ENCODE measurements at regions not wholly inside any gene's neighbourhood (a gene's known extent, or its start where the extent isn't known, plus 50 kb on each side); places are given as distances from the start of the nearest gene placed in this dataset.
"Not testable (repeated sequence)": the region's sequence is repeated elsewhere in the genome, so short reads cannot be mapped to it uniquely, and the experiment has no call there.

DNA sequence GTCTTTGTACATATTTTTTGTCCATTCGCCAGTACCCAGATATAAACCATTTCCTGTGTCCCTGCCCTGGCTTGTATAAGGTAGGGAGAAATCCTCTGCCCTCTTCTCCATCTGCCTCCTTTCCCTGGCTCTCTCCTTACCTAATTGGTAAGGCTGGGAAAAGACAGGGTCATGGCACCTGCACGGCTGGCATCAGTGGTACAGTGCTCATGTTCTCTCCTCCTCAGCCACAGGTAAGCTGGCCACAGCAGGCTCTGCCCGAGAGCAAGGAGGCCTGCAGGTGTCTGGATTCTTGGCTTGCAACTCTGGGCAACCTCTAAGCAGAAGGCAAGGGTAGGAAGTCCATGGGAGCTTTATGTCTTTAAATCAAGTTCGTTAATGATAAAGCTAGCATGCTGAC is 419.9 kb downstream of the BUD13 start:
- ATAC-seq: no peak

GRCh38 chr11:116348226-116348625 is 424.6 kb downstream of the BUD13 start:
- Mint-ChIP-seq H3K27ac (no peak overlapping the region), H3K36me3 (ENCODE audit: low read depth) (no peaks in the 10 kb centered on the region), H3K4me1 (no peaks in the 10 kb centered on the region), H3K4me3 (no peak overlapping the region), H3K27me3 (no peaks in the 10 kb centered on the region)
- DNase-seq (no peak), ATAC-seq (no peak)
- no peaks in the 10 kb centered on the region for H3K9me3 ChIP-seq (ENCODE audit: control insufficient read depth, low read length, poor library complexity, severe bottlenecking)

More for the DNA sequence above, 419.9 kb downstream of the BUD13 start:
- no peak for DNase-seq
- Mint-ChIP-seq H3K36me3 (ENCODE audit: low read depth) (no peaks in the 10 kb centered on the region), H3K27me3 (peaks cover 16% of the 10 kb centered on the region), H3K4me3 (no peak overlapping the region), H3K4me1 (no peaks in the 10 kb centered on the region), H3K27ac (no peak overlapping the region)
- H3K9me3 ChIP-seq (ENCODE audit: control insufficient read depth, low read length, poor library complexity, severe bottlenecking): no peaks in the 10 kb centered on the region

- Mint-ChIP-seq H3K4me3 (no peak overlapping the region), H3K27me3 (no peaks in the 10 kb centered on the region), H3K36me3 (ENCODE audit: low read depth) (no peaks in the 10 kb centered on the region), H3K4me1 (no peaks in the 10 kb centered on the region), H3K27ac (no peak overlapping the region)
- no peak for DNase-seq
- H3K9me3 ChIP-seq (ENCODE audit: control insufficient read depth, low read length, poor library complexity, severe bottlenecking): no peaks in the 10 kb centered on the region
- no peak for ATAC-seq
Measured at GRCh38 chr11:116345575-116345974, 427.2 kb downstream of the BUD13 start.

- no peaks in the 10 kb centered on the region for H3K4me1 Mint-ChIP-seq
- DNase-seq (no peak), ATAC-seq (no peak)
- H3K36me3 Mint-ChIP-seq (ENCODE audit: low read depth): no peaks in the 10 kb centered on the region
- no peak overlapping the region for H3K27ac Mint-ChIP-seq
- H3K4me3 Mint-ChIP-seq: no peak overlapping the region
- H3K9me3 ChIP-seq (ENCODE audit: control insufficient read depth, low read length, poor library complexity, severe bottlenecking): no peaks in the 10 kb centered on the region
- no peaks in the 10 kb centered on the region for H3K27me3 Mint-ChIP-seq
Measured at GRCh38 chr11:116344601-116345000, 428.2 kb downstream of the BUD13 start.

- no peaks in the 10 kb centered on the region for H3K9me3 ChIP-seq (ENCODE audit: control insufficient read depth, low read length, poor library complexity, severe bottlenecking)
- Mint-ChIP-seq H3K4me1 (no peaks in the 10 kb centered on the region), H3K27ac (no peak overlapping the region), H3K4me3 (no peak overlapping the region), H3K27me3 (no peaks in the 10 kb centered on the region), H3K36me3 (ENCODE audit: low read depth) (no peaks in the 10 kb centered on the region)
- no peak for DNase-seq
- ATAC-seq: no peak
Measured at GRCh38 chr11:116343270-116343669, 429.5 kb downstream of the BUD13 start.

GRCh38 chr11:116342148-116342547 is 430.6 kb downstream of the BUD13 start:
- H3K9me3 ChIP-seq (ENCODE audit: control insufficient read depth, low read length, poor library complexity, severe bottlenecking): no peaks in the 10 kb centered on the region
- Mint-ChIP-seq H3K27ac (no peak overlapping the region), H3K27me3 (no peaks in the 10 kb centered on the region), H3K36me3 (ENCODE audit: low read depth) (no peaks in the 10 kb centered on the region), H3K4me1 (no peaks in the 10 kb centered on the region), H3K4me3 (no peak overlapping the region)
- no peak for ATAC-seq
- DNase-seq: no peak

DNA sequence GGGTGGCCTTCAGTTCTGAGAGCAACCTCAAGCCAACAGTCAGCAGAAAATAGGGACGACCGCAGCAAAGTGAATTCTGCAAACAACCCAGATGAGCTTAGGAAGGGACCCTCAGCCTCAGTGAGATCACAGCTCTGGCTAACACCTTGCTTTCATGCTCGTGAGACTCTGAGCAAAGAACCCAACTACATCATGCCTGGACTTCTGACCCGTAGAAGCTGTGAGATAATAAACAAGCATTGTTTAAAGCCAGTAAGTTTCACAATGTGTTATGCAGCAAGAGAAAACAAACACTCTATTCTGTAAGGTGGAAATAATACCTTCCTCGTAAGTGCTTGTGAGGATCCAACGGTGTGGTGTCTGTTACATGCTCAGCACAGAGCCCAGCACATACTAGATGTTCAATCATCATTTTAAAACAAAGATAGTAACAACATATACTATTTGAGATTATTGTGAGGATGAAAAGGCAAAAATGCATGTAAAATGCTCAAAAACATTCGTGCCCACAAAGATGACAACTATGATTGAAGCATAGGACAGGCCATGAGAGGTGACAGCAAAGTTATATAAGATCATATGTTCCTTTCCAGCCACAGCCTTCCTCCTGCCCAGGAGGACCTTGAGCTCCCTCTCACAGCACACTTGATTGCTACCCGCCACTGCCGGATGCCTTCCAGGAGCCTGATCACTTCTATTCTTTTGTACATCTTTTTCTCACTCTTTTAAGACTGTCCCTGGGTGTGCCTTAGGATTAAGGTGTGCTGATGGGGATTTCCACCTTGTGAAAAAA is 433.3 kb downstream of the BUD13 start:
- Mint-ChIP-seq H3K27me3 (no peaks in the 10 kb centered on the region), H3K27ac (no peak overlapping the region), H3K4me1 (no peaks in the 10 kb centered on the region), H3K36me3 (ENCODE audit: low read depth) (no peaks in the 10 kb centered on the region), H3K4me3 (no peak overlapping the region)
- DNase-seq (no peak), ATAC-seq (no peak)
- no peaks in the 10 kb centered on the region for H3K9me3 ChIP-seq (ENCODE audit: control insufficient read depth, low read length, poor library complexity, severe bottlenecking)

- H3K4me1 Mint-ChIP-seq; H3K27ac Mint-ChIP-seq; ATAC-seq; H3K27me3 Mint-ChIP-seq; H3K36me3 Mint-ChIP-seq (ENCODE audit: low read depth); H3K9me3 ChIP-seq (ENCODE audit: control insufficient read depth, low read length, poor library complexity, severe bottlenecking); H3K4me3 Mint-ChIP-seq; DNase-seq: not testable (repeated sequence)
Measured at GRCh38 chr11:116338500-116338899, 434.3 kb downstream of the BUD13 start.

GRCh38 chr11:116336540-116336939 is 436.2 kb downstream of the BUD13 start:
- ATAC-seq: no peak
- H3K4me1 Mint-ChIP-seq: no peaks in the 10 kb centered on the region

DNA sequence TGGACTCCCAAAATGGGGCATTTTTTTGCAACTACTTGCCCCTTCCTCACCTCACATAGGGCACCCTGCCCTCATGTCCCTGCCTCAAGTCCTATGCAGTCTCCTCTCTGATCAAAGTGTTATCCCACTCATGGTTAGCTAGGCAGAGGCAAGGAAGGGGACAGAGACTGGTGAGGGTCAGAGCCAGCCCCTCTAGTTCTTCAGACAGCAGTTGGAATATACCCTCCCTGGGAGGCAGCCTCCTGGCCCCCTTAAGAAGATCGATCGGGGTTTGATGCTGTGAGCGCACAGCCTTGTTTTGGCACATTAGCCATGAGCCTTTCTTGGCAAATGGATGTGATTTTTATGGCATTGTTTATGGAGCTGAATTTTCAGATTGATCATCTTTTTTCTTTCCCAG is 436.9 kb downstream of the BUD13 start:
- DNase-seq (no peak), ATAC-seq (no peak)
- Mint-ChIP-seq H3K4me3 (no peak overlapping the region), H3K27ac (no peak overlapping the region), H3K4me1 (no peaks in the 10 kb centered on the region), H3K36me3 (ENCODE audit: low read depth) (no peaks in the 10 kb centered on the region), H3K27me3 (peaks cover 5% of the 10 kb centered on the region)
- H3K9me3 ChIP-seq (ENCODE audit: control insufficient read depth, low read length, poor library complexity, severe bottlenecking): no peaks in the 10 kb centered on the region

More at GRCh38 chr11:116336540-116336939, 436.2 kb downstream of the BUD13 start:
- no peaks in the 10 kb centered on the region for H3K9me3 ChIP-seq (ENCODE audit: control insufficient read depth, low read length, poor library complexity, severe bottlenecking)
- no peak for DNase-seq
- no peaks in the 10 kb centered on the region for H3K36me3 Mint-ChIP-seq (ENCODE audit: low read depth)
- H3K27ac Mint-ChIP-seq: no peak overlapping the region
- no peak overlapping the region for H3K4me3 Mint-ChIP-seq
- peaks cover 5% of the 10 kb centered on the region for H3K27me3 Mint-ChIP-seq

DNA sequence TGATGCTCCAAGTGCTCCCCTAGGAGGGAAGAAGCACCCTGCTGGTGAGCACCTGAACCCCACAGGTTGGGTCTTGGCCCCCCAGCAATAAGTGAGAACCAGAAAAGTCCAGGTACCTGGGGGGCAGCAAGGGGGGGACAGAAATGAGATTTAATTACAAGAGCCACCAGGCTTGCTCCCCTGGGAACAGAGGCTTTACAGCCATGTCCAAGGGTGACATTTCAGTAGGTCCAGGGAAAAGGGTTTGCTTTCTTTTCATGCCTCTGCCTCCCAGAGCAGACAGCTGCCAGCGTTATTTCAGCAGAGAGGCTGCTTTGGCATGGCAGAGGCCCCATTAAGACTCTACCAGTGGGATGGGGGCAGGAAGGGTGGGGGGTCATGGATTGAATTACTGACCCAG is 437.7 kb downstream of the BUD13 start:
- H3K9me3 ChIP-seq (ENCODE audit: control insufficient read depth, low read length, poor library complexity, severe bottlenecking): no peaks in the 10 kb centered on the region
- Mint-ChIP-seq H3K36me3 (ENCODE audit: low read depth) (no peaks in the 10 kb centered on the region), H3K4me3 (no peak overlapping the region), H3K27ac (no peak overlapping the region), H3K27me3 (peaks cover 5% of the 10 kb centered on the region), H3K4me1 (no peaks in the 10 kb centered on the region)
- no peak for DNase-seq
- ATAC-seq: no peak

- DNase-seq (no peak), ATAC-seq (no peak)
- Mint-ChIP-seq H3K4me3 (no peak overlapping the region), H3K27me3 (peaks cover 5% of the 10 kb centered on the region), H3K4me1 (no peaks in the 10 kb centered on the region), H3K36me3 (ENCODE audit: low read depth) (no peaks in the 10 kb centered on the region), H3K27ac (no peak overlapping the region)
- no peaks in the 10 kb centered on the region for H3K9me3 ChIP-seq (ENCODE audit: control insufficient read depth, low read length, poor library complexity, severe bottlenecking)
Measured at GRCh38 chr11:116334596-116334995, 438.2 kb downstream of the BUD13 start.

DNA sequence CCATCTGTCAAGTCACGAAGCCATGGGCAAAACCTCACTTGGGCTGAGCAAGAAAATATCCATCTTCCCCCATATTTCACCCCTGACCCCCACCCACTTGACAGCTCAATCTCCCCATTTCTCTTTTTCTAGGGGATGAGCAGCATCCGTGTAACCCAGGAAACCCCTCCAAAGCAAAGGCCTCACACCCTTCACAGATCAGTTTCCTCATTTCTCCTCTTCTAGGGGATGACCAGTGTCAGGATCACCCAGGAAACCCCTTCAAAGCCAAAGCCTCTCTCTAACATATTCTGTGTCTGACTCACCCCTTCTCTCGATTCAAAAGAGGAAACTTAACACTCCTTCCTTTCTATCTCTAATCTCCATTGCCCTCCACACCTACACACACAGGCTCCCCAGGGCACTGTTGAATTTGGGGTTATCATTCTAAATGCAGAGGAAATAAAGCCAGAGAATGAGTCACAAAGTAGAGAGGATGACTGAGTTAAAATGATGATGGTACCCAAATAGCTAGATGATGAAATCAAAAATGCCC is 439.7 kb downstream of the BUD13 start:
- no peaks in the 10 kb centered on the region for H3K36me3 Mint-ChIP-seq (ENCODE audit: low read depth)
- H3K27me3 Mint-ChIP-seq: peaks cover 11% of the 10 kb centered on the region
- no peak for DNase-seq
- no peaks in the 10 kb centered on the region for H3K9me3 ChIP-seq (ENCODE audit: control insufficient read depth, low read length, poor library complexity, severe bottlenecking)
- H3K4me3 Mint-ChIP-seq: no peak overlapping the region
- H3K4me1 Mint-ChIP-seq: no peaks in the 10 kb centered on the region
- H3K27ac Mint-ChIP-seq: no peak overlapping the region
- no peak for ATAC-seq

DNA sequence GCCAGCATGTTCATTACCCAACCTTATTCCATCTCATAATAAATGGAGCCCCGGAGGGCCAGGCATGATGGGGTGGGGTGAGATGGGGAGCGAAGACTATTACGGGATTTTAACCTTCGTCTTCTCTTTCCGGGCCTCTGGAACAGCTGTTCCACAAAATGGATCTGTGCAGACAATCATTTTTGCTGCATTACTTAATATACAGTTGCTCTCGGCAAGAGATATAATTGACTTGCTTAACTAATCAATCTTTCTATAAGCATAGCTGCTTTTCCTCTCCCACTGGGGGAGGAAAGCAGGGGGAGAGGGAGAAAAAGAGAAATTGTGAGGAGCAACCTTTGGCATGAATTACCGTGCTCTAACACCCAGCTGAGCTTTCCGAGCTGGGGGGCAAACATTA is 440.4 kb downstream of the BUD13 start:
- no peaks in the 10 kb centered on the region for H3K9me3 ChIP-seq (ENCODE audit: control insufficient read depth, low read length, poor library complexity, severe bottlenecking)
- no peaks in the 10 kb centered on the region for H3K4me1 Mint-ChIP-seq
- H3K36me3 Mint-ChIP-seq (ENCODE audit: low read depth): no peaks in the 10 kb centered on the region
- ATAC-seq (no peak), DNase-seq (no peak)
- H3K27ac Mint-ChIP-seq: no peak overlapping the region
- peaks cover 18% of the 10 kb centered on the region for H3K27me3 Mint-ChIP-seq
- no peak overlapping the region for H3K4me3 Mint-ChIP-seq

All from T-helper 17 cell (primary cell).